GM12874 (cell line): ENCODE measurements at regions not wholly inside any gene's neighbourhood (a gene's known extent, or its start where the extent isn't known, plus 50 kb on each side); places are given as distances from the start of the nearest gene placed in this dataset.
A peak's percentile ranks its signal among the peaks of the same experiment; 100 is the strongest.

Experiments
- CTCF ChIP-seq: IDR thresholded peaks from 2 replicates; pipeline ENCODE4 v1.5.1; 2011; ENCODE audit warnings: low read depth, mild to moderate bottlenecking, control low read depth, low read length, moderate library complexity; ENCODE audit not compliant: insufficient read depth

DNA sequence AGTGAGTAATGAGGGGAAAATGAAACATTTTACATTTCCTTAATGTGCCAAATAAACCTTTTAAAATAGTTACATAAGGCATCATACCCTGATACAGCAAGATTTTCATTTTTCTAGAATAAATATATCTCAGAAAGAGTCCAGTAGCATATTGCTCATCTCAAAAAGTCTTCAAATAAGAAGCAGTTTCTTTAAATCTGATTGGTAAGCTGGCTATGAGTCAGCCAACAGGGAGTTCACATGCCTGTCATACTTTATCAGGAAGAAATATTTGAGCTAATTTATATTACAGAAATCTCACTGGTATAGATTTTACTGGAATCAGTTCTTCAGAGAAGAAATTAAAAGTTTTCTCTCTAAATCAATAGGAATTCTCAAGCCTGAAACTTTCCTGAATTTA is 258.1 kb downstream of the C11orf87 start:
- no peak for TF ChIP-seq CTCF

DNA sequence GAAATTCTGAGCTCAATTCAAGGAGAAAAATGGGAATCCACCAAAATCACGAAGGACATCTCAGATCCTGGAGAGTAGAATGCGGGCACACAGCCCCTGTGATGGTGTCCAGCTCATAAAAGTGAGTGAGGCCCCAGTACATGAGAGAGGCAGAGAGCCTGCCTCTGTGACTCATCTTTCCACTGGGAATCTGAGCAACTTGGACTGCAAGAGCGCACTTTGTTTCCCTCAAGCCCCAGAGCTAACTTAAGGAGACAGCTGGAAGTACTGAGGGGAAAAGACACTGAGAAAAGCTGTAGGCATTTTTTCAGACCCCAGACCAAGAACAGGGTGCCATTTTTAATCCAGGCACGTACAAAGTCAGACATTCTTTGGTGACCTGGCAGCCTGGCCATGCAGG is 273.7 kb downstream of the C11orf87 start:
- TF ChIP-seq CTCF, result no peak

DNA sequence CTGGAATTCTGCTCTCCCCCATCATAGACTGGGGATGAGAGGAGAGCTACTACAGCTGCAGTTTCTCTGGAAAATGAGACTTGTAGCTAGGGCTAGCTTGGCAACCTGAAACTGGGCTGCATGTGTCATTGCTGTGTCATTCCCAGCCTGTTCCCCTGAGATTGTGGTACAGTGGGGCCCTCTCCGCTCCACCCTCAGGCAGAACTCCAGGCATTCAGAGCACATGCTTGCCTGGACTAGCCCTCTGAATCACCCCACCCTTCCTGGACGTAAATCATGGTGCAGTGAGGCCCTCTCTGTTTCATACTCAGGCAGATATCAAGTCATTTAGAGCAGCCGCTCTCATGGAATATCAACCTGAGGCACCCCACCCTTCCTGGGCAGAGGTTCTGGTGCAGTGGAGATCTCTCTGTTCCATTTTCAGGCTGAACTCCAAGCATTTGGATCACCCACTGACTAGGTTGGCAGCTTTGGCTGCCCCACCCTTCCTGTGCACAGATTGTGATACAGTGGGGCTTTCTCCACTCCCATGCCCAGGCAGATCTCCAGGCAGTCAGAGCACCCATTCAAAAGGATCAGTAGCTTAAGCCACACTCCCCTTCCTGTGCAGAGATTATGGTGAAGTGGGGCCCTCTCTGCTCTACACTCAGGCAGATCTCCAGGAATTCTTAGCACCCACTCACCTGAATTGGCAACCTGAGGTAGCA is 274.4 kb downstream of the C11orf87 start:
- TF ChIP-seq CTCF, result no peak

- peak; percentile 73 for TF ChIP-seq CTCF
Measured at GRCh38 chr11:109697140-109697843, 275.3 kb downstream of the C11orf87 start.

- TF ChIP-seq CTCF, result no peak
Measured at GRCh38 chr11:109698237-109698636, 276.2 kb downstream of the C11orf87 start.

GRCh38 chr11:109704432-109704831 is 282.4 kb downstream of the C11orf87 start:
- TF ChIP-seq CTCF, result no peak

- no peak for TF ChIP-seq CTCF
Measured at GRCh38 chr11:109706945-109707344, 285.0 kb downstream of the C11orf87 start.
